GM12874 (cell line): ENCODE measurements at regions not wholly inside any gene's neighbourhood (a gene's known extent, or its start where the extent isn't known, plus 50 kb on each side); places are given as distances from the start of the nearest gene placed in this dataset.

ENCODE experiments used
- CTCF ChIP-seq: IDR thresholded peaks from 2 replicates; pipeline ENCODE4 v1.5.1; 2011; ENCODE audit warnings: low read depth, mild to moderate bottlenecking, control low read depth, low read length, moderate library complexity; ENCODE audit not compliant: insufficient read depth

DNA sequence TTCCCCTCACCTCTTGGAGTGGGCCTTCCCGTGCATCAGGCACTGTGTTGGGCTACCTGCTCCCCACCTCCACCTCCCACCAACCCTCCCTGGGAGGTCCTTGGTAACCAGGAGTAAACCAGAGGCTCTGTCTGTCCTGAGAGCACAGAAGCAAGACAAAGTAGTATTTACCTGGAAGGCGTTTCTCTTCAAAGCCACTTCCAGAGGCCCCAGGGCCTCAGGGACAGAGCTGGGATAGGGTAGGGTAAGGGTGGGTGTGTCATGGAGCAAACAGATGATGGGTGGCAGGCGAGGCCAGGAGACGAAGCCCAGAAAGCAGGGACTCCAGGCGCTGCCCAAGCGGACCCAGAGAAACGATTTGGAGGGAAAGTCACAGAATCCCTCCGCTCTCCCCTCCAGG lies 77.2 kb upstream of the TARDBP start:
- TF ChIP-seq CTCF, result no peak

DNA sequence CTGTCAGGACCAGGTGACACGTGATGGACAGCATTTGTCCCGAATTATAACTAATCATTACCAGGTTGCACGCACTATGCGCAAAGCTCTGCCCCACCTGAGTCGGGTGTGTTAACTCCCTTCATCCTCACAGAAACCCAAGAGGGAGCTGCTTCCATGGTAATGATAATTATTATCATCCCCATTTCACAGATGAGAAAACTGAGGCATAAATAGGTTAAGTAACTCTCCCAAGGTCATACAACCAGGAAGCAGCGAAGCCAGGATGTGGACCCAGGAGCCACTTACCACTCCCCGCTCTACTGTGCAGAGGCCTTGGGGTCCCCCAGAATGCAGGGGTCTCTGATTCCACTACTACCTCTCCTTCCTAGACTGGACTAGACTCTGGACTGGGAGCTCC lies 76.7 kb upstream of the TARDBP start:
- TF ChIP-seq CTCF, result no peak

DNA sequence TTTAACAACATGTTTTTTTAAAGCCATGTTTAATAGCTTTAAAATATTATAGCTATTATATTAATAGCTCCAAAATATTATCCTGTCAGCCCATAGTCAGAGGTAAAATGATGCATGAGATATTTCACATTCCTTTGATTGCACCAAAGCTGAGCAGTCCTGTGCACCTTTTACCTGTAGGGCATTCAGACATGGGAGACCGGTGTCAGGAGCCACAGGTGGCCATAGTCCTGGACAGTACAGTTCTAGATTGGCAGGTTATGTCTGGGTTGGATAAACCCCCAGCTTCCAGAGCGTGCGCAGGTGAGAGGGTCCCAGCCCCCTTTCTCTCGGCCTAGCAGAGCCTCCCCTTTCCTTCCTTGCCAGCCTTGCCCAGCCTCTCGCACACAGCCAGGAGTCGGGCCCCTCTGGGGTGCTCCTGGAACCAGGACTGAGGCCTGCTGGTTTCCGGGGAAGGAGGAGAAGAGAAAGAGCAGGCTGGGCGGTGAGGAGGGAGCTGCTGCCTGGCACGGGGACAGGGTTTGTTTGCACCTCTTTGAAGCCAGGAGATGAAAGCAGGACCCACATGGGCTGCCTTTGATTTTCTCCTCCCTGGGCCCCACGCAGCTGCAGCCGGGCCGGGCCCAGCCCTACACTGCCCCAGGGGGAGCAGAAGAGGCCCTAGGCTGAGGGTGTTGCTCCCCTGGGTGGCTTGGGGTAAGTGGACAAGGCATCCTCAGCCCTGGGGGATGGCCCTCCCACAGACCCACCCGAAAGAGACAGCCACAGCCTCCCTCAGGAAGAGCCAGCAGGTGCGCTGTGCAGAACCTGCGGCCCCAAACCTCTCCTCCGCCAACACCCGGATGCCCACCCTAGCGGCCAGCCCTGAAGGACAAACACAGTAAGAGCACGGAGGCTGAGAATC lies 75.2 kb upstream of the TARDBP start:
- TF ChIP-seq CTCF, result no peak

GRCh38 chr1:10938741-10939417 lies 73.6 kb upstream of the TARDBP start:
- TF ChIP-seq CTCF, result no peak

DNA sequence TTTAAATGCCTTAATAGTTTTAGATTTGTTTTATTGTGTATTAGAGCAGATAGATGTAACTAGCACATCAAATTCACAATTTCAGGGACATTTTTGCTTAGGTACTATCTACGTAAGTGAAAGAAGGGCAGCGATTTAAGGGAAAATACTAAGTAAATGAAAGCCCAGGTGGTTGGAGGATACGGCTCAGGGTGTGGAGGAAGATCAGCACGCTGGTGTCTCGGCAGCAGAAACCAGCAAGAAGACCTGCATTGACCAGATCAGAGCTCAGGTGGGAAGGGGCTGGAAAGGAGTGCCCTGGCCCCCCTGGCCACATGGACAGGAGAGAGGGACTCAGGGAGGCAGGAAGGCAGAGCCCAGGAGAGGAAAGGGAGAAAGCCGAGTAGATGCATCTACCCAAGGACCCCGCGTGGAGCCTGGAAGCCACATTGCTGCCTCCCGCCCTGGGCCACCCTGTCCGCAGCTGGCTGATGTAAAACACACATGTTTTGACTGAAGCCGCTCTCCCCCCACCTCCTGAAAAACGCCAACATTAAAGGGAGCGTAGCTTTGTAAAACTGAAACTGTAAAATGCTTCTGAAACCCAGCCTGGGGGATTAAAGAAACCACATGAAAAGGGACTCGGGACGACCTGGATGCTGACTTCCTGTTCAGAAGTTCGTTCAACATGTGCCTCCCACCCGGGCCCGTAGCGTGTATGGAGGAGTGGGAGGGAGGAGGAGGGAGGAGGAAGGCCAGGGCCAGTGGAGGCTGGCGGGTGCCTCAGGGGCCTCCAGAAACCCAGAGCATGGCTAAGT lies 72.6 kb upstream of the TARDBP start:
- no peak for TF ChIP-seq CTCF

- TF ChIP-seq CTCF, result no peak
Measured at GRCh38 chr1:10940451-10940804, 72.0 kb upstream of the TARDBP start.

- TF ChIP-seq CTCF, result no peak
Measured at GRCh38 chr1:10940838-10941237, 71.6 kb upstream of the TARDBP start.
